Mesendoderm (in vitro differentiated cells): ENCODE measurements at regions not wholly inside any gene's neighbourhood (a gene's known extent, or its start where the extent isn't known, plus 50 kb on each side); places are given as distances from the start of the nearest gene placed in this dataset.
"Not testable (repeated sequence)": the region's sequence is repeated elsewhere in the genome, so short reads cannot be mapped to it uniquely, and the experiment has no call there.

Experiments
- DNase-seq: peaks from one replicate; pipeline ENCODE4 v3.0.0; 2013
- H2AK5ac ChIP-seq: 2 replicates; pipeline ENCODE4 v1.6.1; 2013; ENCODE audit warnings: low read length, inconsistent platforms
- H2BK120ac ChIP-seq: 2 replicates; pipeline ENCODE4 v1.6.1; 2013; ENCODE audit warnings: low read depth, mild to moderate bottlenecking, low read length, moderate library complexity, mixed read lengths
- H2BK15ac ChIP-seq: replicated peaks from 2 replicates; pipeline ENCODE4 v1.6.1; 2013; ENCODE audit warnings: low read depth, mild to moderate bottlenecking, moderate library complexity
- H2BK5ac ChIP-seq: 2 replicates; pipeline ENCODE4 v1.6.1; 2013; ENCODE audit warnings: low read length, inconsistent platforms
- H3K18ac ChIP-seq: 2 replicates; pipeline ENCODE4 v1.6.1; 2013; ENCODE audit warnings: mild to moderate bottlenecking, low read length, mixed read lengths
- H3K23ac ChIP-seq: one replicate; pipeline ENCODE4 v1.6.1; 2013; ENCODE audit warnings: low read length
- H3K27ac ChIP-seq: 2 replicates; pipeline ENCODE4 v1.5.1; 2013; ENCODE audit warnings: low read depth, mild to moderate bottlenecking, inconsistent platforms, low read length, moderate library complexity
- H3K27me3 ChIP-seq: 2 replicates; pipeline ENCODE4 v1.6.1; 2013; ENCODE audit warnings: low read length, control low read depth, mild to moderate bottlenecking, inconsistent platforms; ENCODE audit not compliant: insufficient read depth, poor library complexity
- H3K36me3 ChIP-seq: 2 replicates; pipeline ENCODE4 v1.6.1; 2013; ENCODE audit warnings: low read length, inconsistent platforms; ENCODE audit not compliant: control insufficient read depth, insufficient read depth
- H3K4ac ChIP-seq: one replicate; pipeline ENCODE4 v1.6.1; 2013; ENCODE audit warnings: low read depth, mild to moderate bottlenecking, low read length, moderate library complexity
- H3K4me1 ChIP-seq: 2 replicates; pipeline ENCODE4 v1.6.1; 2013; ENCODE audit warnings: low read depth, low read length, inconsistent platforms; ENCODE audit not compliant: control insufficient read depth
- H3K4me2 ChIP-seq: 2 replicates; pipeline ENCODE4 v1.6.1; 2013; ENCODE audit warnings: low read length
- H3K4me3 ChIP-seq: 2 replicates; pipeline ENCODE4 v1.5.1; 2013; ENCODE audit warnings: mild to moderate bottlenecking, low read length
- H3K56ac ChIP-seq: one replicate; pipeline ENCODE4 v1.6.1; 2013; ENCODE audit warnings: low read length
- H3K79me1 ChIP-seq: 2 replicates; pipeline ENCODE4 v1.6.1; 2013; ENCODE audit warnings: low read length, inconsistent platforms
- H3K79me2 ChIP-seq: 2 replicates; pipeline ENCODE4 v1.6.1; 2013; ENCODE audit warnings: mild to moderate bottlenecking, low read length; ENCODE audit not compliant: control insufficient read depth, insufficient read depth
- H3K9ac ChIP-seq: 2 replicates; pipeline ENCODE4 v1.6.1; 2013; ENCODE audit warnings: low read length, inconsistent platforms
- H4K5ac ChIP-seq: one replicate; pipeline ENCODE4 v1.6.1; 2013; ENCODE audit warnings: low read length
- H4K8ac ChIP-seq: one replicate; pipeline ENCODE4 v1.6.1; 2013; ENCODE audit warnings: low read depth, mild to moderate bottlenecking, control low read depth, low read length, moderate library complexity
- WGBS: extraction: QIAGEN DNeasy Blood & Tissue Kit; methylation state at CpG from one replicate; pipeline ENCODE4 v1.1.7; 2013; ENCODE audit warnings: low lambda C conversion rate, missing lambda C conversion rate; ENCODE audit not compliant: insufficient coverage; ENCODE audit errors: extremely low coverage; 5-methylcytosine and 5-hydroxymethylcytosine counted together

DNA sequence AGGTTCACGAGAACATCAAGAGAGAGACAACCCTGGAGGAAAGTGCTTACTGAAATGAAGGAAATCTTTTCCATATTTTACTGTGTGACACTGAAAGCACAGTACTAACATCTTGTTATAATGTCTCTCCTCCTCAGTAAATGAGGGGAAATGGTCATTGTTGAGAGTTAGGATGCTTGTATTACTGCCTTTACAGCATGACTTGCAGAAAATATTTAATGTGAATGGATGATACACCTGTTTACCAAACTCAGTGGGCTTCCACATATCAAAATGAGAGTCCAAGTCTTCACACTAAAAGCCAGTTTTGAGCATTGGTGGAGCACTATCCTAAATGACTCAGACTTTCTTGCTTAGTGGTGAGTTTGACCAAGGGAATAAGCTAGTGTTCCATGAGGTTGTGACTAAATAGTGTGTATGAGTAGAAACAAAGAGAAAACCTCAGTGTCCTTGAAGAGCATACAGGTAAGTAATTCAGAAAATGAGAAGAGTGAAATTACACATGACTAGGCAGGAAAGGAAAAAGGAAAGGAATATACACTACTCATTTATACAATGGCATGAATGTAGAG lies 930.7 kb upstream of the CELF4 start:
- Histone ChIP-seq H3K79me2 (no peaks in the 10 kb centered on the region), H3K27me3 (no peaks in the 10 kb centered on the region), H3K4me1 (no peaks in the 10 kb centered on the region), H3K23ac (no peak overlapping the region), H3K4me2 (no peak overlapping the region), H3K79me1 (no peaks in the 10 kb centered on the region), H2BK120ac (no peak overlapping the region), H2BK5ac (no peak overlapping the region), H3K18ac (no peak overlapping the region), H3K27ac (no peak overlapping the region), H4K5ac (no peak overlapping the region), H4K8ac (no peak overlapping the region), H3K9ac (no peak overlapping the region), H2BK15ac (no peak overlapping the region), H3K56ac (no peak overlapping the region), H3K36me3 (no peaks in the 10 kb centered on the region), H3K4me3 (no peak overlapping the region), H2AK5ac (no peak overlapping the region), H3K4ac (no peak overlapping the region)
- DNase-seq = no peak
- WGBS = no CpG with 5 or more reads among the region's 1 CpG

DNA sequence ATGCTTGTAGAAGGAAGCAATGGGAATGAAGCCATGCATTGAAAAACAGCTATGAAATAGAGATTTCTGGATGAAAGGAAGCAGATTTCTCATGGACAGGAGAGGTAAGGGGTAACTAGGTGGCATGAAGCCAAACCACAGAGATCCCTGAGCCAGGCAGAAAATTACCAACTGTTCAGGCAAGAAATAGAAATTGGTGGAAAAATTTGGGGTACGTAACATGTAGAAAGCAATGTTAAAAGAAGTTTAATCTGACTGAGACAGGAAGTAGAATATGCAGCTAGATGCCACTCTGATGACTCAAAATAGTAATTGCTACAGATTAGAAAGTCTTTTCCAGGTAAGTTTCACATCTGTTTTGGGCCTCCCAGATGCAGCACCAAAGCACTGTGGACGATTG lies 928.5 kb upstream of the CELF4 start:
- H2AK5ac ChIP-seq = no peak overlapping the region
- H3K4me1 ChIP-seq = no peaks in the 10 kb centered on the region
- H3K23ac ChIP-seq = peak overlapping the region; percentile 19
- peak; percentile 16 for DNase-seq
- no peak overlapping the region for H3K18ac ChIP-seq
- H2BK15ac ChIP-seq = no peak overlapping the region
- no CpG with 5 or more reads among the region's 2 CpGs for WGBS
- no peak overlapping the region for H2BK120ac ChIP-seq
- H3K9ac ChIP-seq = no peak overlapping the region
- no peak overlapping the region for H3K4me3 ChIP-seq
- H3K36me3 ChIP-seq = no peaks in the 10 kb centered on the region
- H3K79me2 ChIP-seq = no peaks in the 10 kb centered on the region
- no peak overlapping the region for H3K4ac ChIP-seq
- no peak overlapping the region for H3K56ac ChIP-seq
- no peak overlapping the region for H4K5ac ChIP-seq
- no peak overlapping the region for H3K4me2 ChIP-seq
- H3K27ac ChIP-seq = no peak overlapping the region
- H3K79me1 ChIP-seq = no peaks in the 10 kb centered on the region
- H4K8ac ChIP-seq = no peak overlapping the region
- H3K27me3 ChIP-seq = no peaks in the 10 kb centered on the region
- no peak overlapping the region for H2BK5ac ChIP-seq

DNA sequence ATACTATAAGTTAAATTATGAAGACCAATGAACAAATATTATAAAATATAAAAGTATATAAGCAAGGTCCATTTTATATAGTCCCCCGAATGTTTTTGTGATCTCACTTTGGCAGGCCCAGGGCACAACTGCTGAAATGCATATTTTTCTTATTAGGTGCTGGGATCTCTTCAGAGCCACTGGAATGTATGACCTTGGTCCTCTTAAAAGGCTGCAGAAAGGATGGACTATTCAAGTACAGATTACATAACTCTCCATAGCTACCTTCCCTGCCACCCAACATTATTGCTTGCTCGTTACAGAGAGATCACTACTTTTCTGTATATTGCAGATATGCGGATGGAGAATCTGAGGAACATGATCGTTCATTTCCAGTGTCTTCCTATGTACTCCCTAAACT lies 925.6 kb upstream of the CELF4 start:
- Histone ChIP-seq H2AK5ac (no peak overlapping the region), H2BK120ac (no peak overlapping the region), H2BK15ac (no peak overlapping the region), H4K5ac (no peak overlapping the region), H3K4me3 (no peak overlapping the region), H3K56ac (no peak overlapping the region), H4K8ac (no peak overlapping the region), H3K79me2 (no peaks in the 10 kb centered on the region), H3K18ac (no peak overlapping the region), H3K4me2 (no peak overlapping the region), H3K4ac (no peak overlapping the region), H3K27me3 (no peaks in the 10 kb centered on the region), H2BK5ac (no peak overlapping the region), H3K36me3 (no peaks in the 10 kb centered on the region), H3K79me1 (no peaks in the 10 kb centered on the region), H3K23ac (no peak overlapping the region), H3K4me1 (no peaks in the 10 kb centered on the region), H3K27ac (no peak overlapping the region), H3K9ac (no peak overlapping the region)
- no CpG with 5 or more reads among the region's 4 CpGs for WGBS
- no peak for DNase-seq

DNA sequence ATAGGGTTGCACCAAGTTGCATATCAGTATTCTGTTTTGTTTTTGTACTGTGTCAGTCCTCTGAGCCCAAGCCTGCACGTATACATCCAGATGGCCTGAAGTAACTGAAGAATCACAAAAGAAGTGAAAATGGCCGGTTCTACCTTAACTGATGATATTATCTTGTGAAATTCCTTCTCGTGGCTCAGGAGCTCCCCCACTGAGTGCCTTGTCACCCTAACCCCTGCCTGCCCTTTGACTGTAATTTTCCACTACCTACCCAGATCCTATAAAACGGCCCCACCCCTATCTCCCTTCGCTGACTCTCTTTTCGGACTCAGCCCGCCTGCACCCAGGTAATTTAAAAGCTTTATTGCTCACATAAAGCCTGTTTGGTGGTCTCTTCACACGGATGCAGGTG lies 924.1 kb upstream of the CELF4 start:
- H3K79me2 ChIP-seq, H3K4me3 ChIP-seq, H3K27me3 ChIP-seq, H3K23ac ChIP-seq, H3K4me2 ChIP-seq, H3K36me3 ChIP-seq, H2AK5ac ChIP-seq, H4K5ac ChIP-seq, H3K4me1 ChIP-seq, H3K4ac ChIP-seq, H2BK15ac ChIP-seq, H3K18ac ChIP-seq, H4K8ac ChIP-seq, H3K9ac ChIP-seq, H3K27ac ChIP-seq, H3K79me1 ChIP-seq, H3K56ac ChIP-seq, H2BK5ac ChIP-seq, H2BK120ac ChIP-seq: not testable (repeated sequence)
- peak; percentile 87 for DNase-seq
- no CpG with 5 or more reads among the region's 8 CpGs for WGBS

DNA sequence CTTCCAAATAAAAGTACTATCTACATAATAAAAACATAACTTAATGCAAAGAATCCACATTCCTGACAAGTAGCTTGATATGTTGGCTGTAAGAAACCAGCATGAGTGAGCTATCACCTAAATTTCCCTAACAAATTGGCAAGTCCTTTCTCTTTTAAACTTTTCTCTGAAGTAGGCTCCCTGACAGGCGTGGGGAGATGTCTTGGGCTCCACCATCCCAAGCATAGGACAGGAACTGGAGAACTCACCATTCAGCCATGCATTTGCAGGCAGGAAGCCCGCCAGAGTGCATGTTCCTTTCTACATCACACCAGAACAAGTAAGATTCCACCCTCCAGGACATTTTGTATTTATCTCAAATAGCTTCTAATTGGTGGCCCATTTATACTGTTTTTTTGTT lies 921.9 kb upstream of the CELF4 start:
- no peak overlapping the region for H2BK120ac ChIP-seq
- no peak overlapping the region for H2BK5ac ChIP-seq
- DNase-seq = no peak
- H3K79me1 ChIP-seq = no peaks in the 10 kb centered on the region
- no peaks in the 10 kb centered on the region for H3K4me1 ChIP-seq
- no peaks in the 10 kb centered on the region for H3K36me3 ChIP-seq
- H3K18ac ChIP-seq = no peak overlapping the region
- no peak overlapping the region for H2BK15ac ChIP-seq
- H3K56ac ChIP-seq = no peak overlapping the region
- H3K23ac ChIP-seq = no peak overlapping the region
- H3K4ac ChIP-seq = no peak overlapping the region
- H4K8ac ChIP-seq = no peak overlapping the region
- H3K4me3 ChIP-seq = no peak overlapping the region
- no peak overlapping the region for H2AK5ac ChIP-seq
- H3K4me2 ChIP-seq = no peak overlapping the region
- H4K5ac ChIP-seq = no peak overlapping the region
- WGBS = no CpG with 5 or more reads among the region's 2 CpGs
- H3K9ac ChIP-seq = no peak overlapping the region
- H3K27ac ChIP-seq = no peak overlapping the region
- H3K79me2 ChIP-seq = no peaks in the 10 kb centered on the region
- H3K27me3 ChIP-seq = no peaks in the 10 kb centered on the region

DNA sequence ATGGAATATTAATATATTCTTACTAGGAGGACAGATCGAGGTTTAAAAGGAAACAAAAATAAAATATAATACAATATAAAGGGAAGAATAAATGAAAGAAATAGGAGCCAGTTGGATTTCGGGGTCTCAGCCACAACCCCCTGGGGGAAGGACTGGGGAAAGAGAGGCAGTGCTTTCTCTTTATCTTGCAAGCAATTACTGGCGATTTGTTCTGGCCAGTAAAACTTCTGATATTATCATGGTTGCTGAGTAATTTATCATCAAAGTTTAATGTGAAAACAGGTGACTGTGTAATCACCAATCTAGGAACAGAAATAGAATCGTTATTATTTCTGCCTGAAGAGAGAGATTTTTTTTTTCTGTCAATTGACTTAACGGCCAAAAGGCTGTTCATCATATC lies 917.7 kb upstream of the CELF4 start:
- no peak overlapping the region for H3K18ac ChIP-seq
- no peaks in the 10 kb centered on the region for H3K79me1 ChIP-seq
- H3K27me3 ChIP-seq = no peaks in the 10 kb centered on the region
- H3K4ac ChIP-seq = no peak overlapping the region
- H3K4me2 ChIP-seq = no peak overlapping the region
- no peak overlapping the region for H4K5ac ChIP-seq
- H2BK120ac ChIP-seq = no peak overlapping the region
- no peak overlapping the region for H4K8ac ChIP-seq
- H3K56ac ChIP-seq = no peak overlapping the region
- H3K23ac ChIP-seq = no peak overlapping the region
- no peak overlapping the region for H2BK15ac ChIP-seq
- no peaks in the 10 kb centered on the region for H3K36me3 ChIP-seq
- DNase-seq = no peak
- no peaks in the 10 kb centered on the region for H3K4me1 ChIP-seq
- no peak overlapping the region for H3K27ac ChIP-seq
- no peaks in the 10 kb centered on the region for H3K79me2 ChIP-seq
- H2AK5ac ChIP-seq = no peak overlapping the region
- H3K4me3 ChIP-seq = no peak overlapping the region
- no CpG with 5 or more reads among the region's 5 CpGs for WGBS
- no peak overlapping the region for H2BK5ac ChIP-seq
- H3K9ac ChIP-seq = no peak overlapping the region
